ENCODE measurements at regions not wholly inside any gene's neighbourhood (a gene's known extent, or its start where the extent isn't known, plus 50 kb on each side); places are given as distances from the start of the nearest gene placed in this dataset.

DNA sequence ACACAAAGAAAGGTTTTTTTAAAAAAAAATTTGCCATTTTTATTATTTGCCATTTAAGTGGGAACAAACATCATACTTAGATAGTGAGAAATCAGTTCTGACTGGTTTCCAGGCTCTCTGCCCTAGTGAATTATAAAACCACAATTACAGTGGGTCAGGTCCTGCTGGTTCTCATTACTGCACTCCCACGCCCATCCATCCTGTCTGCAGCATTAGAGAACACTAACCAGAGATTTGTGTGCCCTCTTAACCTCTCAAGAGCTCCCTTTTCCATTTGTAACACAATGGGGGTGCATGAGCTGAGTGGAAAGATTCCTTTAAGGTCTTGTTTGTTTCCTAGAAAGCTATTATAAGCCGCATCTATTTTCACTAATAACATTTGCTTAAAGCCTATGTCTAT is 489.3 kb downstream of the AMY1C start:
- Histone ChIP-seq H3K36me3 (ENCODE audit: insufficient read depth, low read length, poor library complexity, severe bottlenecking) (no peaks in the 10 kb centered on the region), H3K4me1 (ENCODE audit: insufficient read depth, low read length, poor library complexity, severe bottlenecking) (no peaks in the 10 kb centered on the region), H3K4me3 (ENCODE audit: low read depth, low read length, poor library complexity, severe bottlenecking) (no peak overlapping the region), H3K9me3 (ENCODE audit: low read depth, low read length, poor library complexity, severe bottlenecking) (no peaks in the 10 kb centered on the region), H3K27me3 (replicated peaks; ENCODE audit: insufficient read depth, low read depth, low read length, poor library complexity) (no peaks in the 10 kb centered on the region), H3K27ac (ENCODE audit: low read depth, low read length, poor library complexity, severe bottlenecking) (no peak overlapping the region)
- ChIA-PET POLR2A (ENCODE audit: low non-redundant PET) (no interaction called here), CTCF (no interaction called here)
- peak; percentile 3 for DNase-seq (ENCODE audit: low spot score)
- intact Hi-C loops (cut with micrococcal nuclease; ENCODE audit: unreplicated experiment): no loop called here
- TF ChIP-seq, protein P1, sequence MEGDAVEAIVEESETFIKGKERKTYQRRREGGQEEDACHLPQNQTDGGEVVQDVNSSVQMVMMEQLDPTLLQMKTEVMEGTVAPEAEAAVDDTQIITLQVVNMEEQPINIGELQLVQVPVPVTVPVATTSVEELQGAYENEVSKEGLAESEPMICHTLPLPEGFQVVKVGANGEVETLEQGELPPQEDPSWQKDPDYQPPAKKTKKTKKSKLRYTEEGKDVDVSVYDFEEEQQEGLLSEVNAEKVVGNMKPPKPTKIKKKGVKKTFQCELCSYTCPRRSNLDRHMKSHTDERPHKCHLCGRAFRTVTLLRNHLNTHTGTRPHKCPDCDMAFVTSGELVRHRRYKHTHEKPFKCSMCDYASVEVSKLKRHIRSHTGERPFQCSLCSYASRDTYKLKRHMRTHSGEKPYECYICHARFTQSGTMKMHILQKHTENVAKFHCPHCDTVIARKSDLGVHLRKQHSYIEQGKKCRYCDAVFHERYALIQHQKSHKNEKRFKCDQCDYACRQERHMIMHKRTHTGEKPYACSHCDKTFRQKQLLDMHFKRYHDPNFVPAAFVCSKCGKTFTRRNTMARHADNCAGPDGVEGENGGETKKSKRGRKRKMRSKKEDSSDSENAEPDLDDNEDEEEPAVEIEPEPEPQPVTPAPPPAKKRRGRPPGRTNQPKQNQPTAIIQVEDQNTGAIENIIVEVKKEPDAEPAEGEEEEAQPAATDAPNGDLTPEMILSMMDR (conservative IDR thresholded peaks at IDR 0.05; ENCODE audit: low read depth, low read length): no peak
- TF ChIP-seq EZH2 (IDR thresholded peaks at IDR 0.05; ENCODE audit: borderline replicate concordance, low read depth, low read length, poor library complexity, severe bottlenecking): no peak
- BruUV-seq (replicated peaks): no TSS peak

DNA sequence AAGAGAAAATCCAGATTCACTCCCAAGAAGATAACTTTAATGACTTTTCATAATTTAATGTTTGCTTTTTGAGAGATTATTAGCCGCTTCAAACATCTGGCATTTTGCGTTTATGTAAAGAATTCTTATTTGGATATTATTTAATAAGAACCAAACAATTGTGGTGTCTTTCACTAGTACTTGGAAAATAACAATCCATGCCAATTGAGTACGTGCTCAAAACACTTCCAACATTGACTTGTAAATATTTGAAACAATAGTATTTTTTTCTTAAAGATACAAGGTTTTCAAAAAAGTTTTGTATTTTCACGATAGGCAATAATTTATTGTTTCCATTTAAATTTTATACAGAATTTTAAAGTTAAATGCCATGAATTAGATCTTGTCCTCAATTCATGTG is 498.7 kb downstream of the AMY1C start:
- Histone ChIP-seq H3K4me3 (ENCODE audit: low read depth, low read length, poor library complexity, severe bottlenecking) (no peak overlapping the region), H3K27ac (ENCODE audit: low read depth, low read length, poor library complexity, severe bottlenecking) (no peak overlapping the region), H3K27me3 (replicated peaks; ENCODE audit: insufficient read depth, low read depth, low read length, poor library complexity) (no peaks in the 10 kb centered on the region), H3K4me1 (ENCODE audit: insufficient read depth, low read length, poor library complexity, severe bottlenecking) (no peaks in the 10 kb centered on the region), H3K36me3 (ENCODE audit: insufficient read depth, low read length, poor library complexity, severe bottlenecking) (no peaks in the 10 kb centered on the region), H3K9me3 (ENCODE audit: low read depth, low read length, poor library complexity, severe bottlenecking) (no peaks in the 10 kb centered on the region)
- ChIA-PET CTCF (no interaction called here), POLR2A (ENCODE audit: low non-redundant PET) (no interaction called here)
- intact Hi-C loops (cut with micrococcal nuclease; ENCODE audit: unreplicated experiment): no loop called here
- TF ChIP-seq, protein P1 (conservative IDR thresholded peaks at IDR 0.05; ENCODE audit: low read depth, low read length): no peak
- no peak for TF ChIP-seq EZH2 (IDR thresholded peaks at IDR 0.05; ENCODE audit: borderline replicate concordance, low read depth, low read length, poor library complexity, severe bottlenecking)
- no peak for DNase-seq (ENCODE audit: low spot score)
- BruUV-seq (replicated peaks): no TSS peak

DNA sequence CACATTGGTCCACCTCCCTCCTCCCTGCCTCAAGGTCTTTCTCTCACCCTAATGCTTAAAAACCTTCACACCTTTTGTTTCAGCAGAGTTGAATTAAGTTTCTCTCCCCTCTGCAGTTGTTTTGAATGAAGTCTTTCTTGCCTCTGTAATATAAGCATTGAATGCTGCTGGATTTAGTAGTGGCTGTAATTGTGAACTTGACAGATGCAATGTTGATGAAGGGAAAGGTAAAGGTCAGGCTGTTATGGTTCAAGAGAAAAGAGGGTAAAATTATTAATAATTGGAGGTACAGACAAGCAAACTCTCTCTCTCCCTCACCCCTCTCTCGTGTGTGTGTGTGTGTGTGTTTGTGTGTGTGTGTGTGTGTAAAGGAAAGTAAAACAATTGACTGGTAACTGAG is 509.8 kb downstream of the AMY1C start:
- BruUV-seq (replicated peaks): no TSS peak
- intact Hi-C loops (cut with micrococcal nuclease; ENCODE audit: unreplicated experiment): no loop called here
- CTCF ChIA-PET: no interaction called here

More for the DNA sequence above, 509.8 kb downstream of the AMY1C start:
- TF ChIP-seq, protein P1 (conservative IDR thresholded peaks at IDR 0.05; ENCODE audit: low read depth, low read length): no peak
- TF ChIP-seq EZH2 (IDR thresholded peaks at IDR 0.05; ENCODE audit: borderline replicate concordance, low read depth, low read length, poor library complexity, severe bottlenecking): no peak
- Histone ChIP-seq H3K27me3 (replicated peaks; ENCODE audit: insufficient read depth, low read depth, low read length, poor library complexity) (no peaks in the 10 kb centered on the region), H3K4me1 (ENCODE audit: insufficient read depth, low read length, poor library complexity, severe bottlenecking) (no peaks in the 10 kb centered on the region), H3K27ac (ENCODE audit: low read depth, low read length, poor library complexity, severe bottlenecking) (no peak overlapping the region), H3K9me3 (ENCODE audit: low read depth, low read length, poor library complexity, severe bottlenecking) (no peaks in the 10 kb centered on the region), H3K4me3 (ENCODE audit: low read depth, low read length, poor library complexity, severe bottlenecking) (no peak overlapping the region), H3K36me3 (ENCODE audit: insufficient read depth, low read length, poor library complexity, severe bottlenecking) (no peaks in the 10 kb centered on the region)
- no peak for DNase-seq (ENCODE audit: low spot score)
- POLR2A ChIA-PET (ENCODE audit: low non-redundant PET): no interaction called here

Measured in A673 (cell line).